ENCODE measurements at regions not wholly inside any gene's neighbourhood (a gene's known extent, or its start where the extent isn't known, plus 50 kb on each side); places are given as distances from the start of the nearest gene placed in this dataset.

GRCh38 chr2:149787206-149787605, 199.6 kb upstream of the MMADHC start:
- no peak for DNase-seq (ENCODE audit: low read depth)
- no peak for TF ChIP-seq CTCF (conservative IDR thresholded peaks at IDR 0.05; ENCODE audit: low read depth, low read length)
- no peak overlapping the region for H3K4me3 ChIP-seq (ENCODE audit: low read depth, low read length)

- TF ChIP-seq CTCF (conservative IDR thresholded peaks at IDR 0.05; ENCODE audit: low read depth, low read length), result no peak
- no peak overlapping the region for H3K4me3 ChIP-seq (ENCODE audit: low read depth, low read length)
- no peak for DNase-seq (ENCODE audit: low read depth)
These were observed 195.7 kb upstream of the MMADHC start for GRCh38 chr2:149783284-149783683.

- H3K4me3 ChIP-seq (ENCODE audit: low read depth, low read length), result no peak overlapping the region
- TF ChIP-seq CTCF (conservative IDR thresholded peaks at IDR 0.05; ENCODE audit: low read depth, low read length), result no peak
- peak; percentile 15 for DNase-seq (ENCODE audit: low read depth)
These were observed 195.0 kb upstream of the MMADHC start for GRCh38 chr2:149782572-149782971.

- no peak for TF ChIP-seq CTCF (conservative IDR thresholded peaks at IDR 0.05; ENCODE audit: low read depth, low read length)
- no peak for DNase-seq (ENCODE audit: low read depth)
- no peak overlapping the region for H3K4me3 ChIP-seq (ENCODE audit: low read depth, low read length)
These were observed 193.8 kb upstream of the MMADHC start for GRCh38 chr2:149781263-149781808.

- TF ChIP-seq CTCF (conservative IDR thresholded peaks at IDR 0.05; ENCODE audit: low read depth, low read length), result no peak
- no peak for DNase-seq (ENCODE audit: low read depth)
- no peak overlapping the region for H3K4me3 ChIP-seq (ENCODE audit: low read depth, low read length)
These were observed 185.4 kb upstream of the MMADHC start for GRCh38 chr2:149773006-149773405.

GRCh38 chr2:149768320-149768799, 180.8 kb upstream of the MMADHC start:
- no peak overlapping the region for H3K4me3 ChIP-seq (ENCODE audit: low read depth, low read length)
- DNase-seq (ENCODE audit: low read depth), result peak; percentile 47
- no peak for TF ChIP-seq CTCF (conservative IDR thresholded peaks at IDR 0.05; ENCODE audit: low read depth, low read length)

- H3K4me3 ChIP-seq (ENCODE audit: low read depth, low read length), result peak overlapping the region; percentile 30
- peak; percentile 87 for DNase-seq (ENCODE audit: low read depth)
- peak; percentile 8 for TF ChIP-seq CTCF (conservative IDR thresholded peaks at IDR 0.05; ENCODE audit: low read depth, low read length)
These were observed 180.0 kb upstream of the MMADHC start for GRCh38 chr2:149767516-149767974.
